K562 (cell line): ENCODE measurements at regions not wholly inside any gene's neighbourhood (a gene's known extent, or its start where the extent isn't known, plus 50 kb on each side); places are given as distances from the start of the nearest gene placed in this dataset.
A peak's percentile ranks its signal among the peaks of the same experiment; 100 is the strongest.

Source experiments
- CREB1 ChIP-seq, 2 experiments: sonication (generic) in 1 of 2; formaldehyde crosslinking in 1 of 2; IDR thresholded peaks; 2 replicates each; pipeline versions ENCODE4 v1.6.1 to v1.8.0; 2012 to 2022; ENCODE audit warnings: inconsistent platforms in 1 of 2, mild to moderate bottlenecking in 1 of 2, missing genetic modification reagents in 1 of 2, moderate library complexity in 1 of 2
- DIDO1 ChIP-seq: fragments of 450-650 bp; IDR thresholded peaks from 2 replicates; pipeline ENCODE4 v1.6.1; 2016; ENCODE audit warnings: low read depth, missing biosample characterization, missing genetic modification characterization
- EWSR1 ChIP-seq: fragments of 450-650 bp; IDR thresholded peaks from 2 replicates; pipeline ENCODE4 v1.6.1; 2018; ENCODE audit warnings: borderline replicate concordance, mild to moderate bottlenecking, low read depth, moderate library complexity; ENCODE audit not compliant: partially characterized antibody
- GTF2A2 ChIP-seq: IDR thresholded peaks from 2 replicates; pipeline ENCODE4 v1.6.1; 2016; ENCODE audit warnings: mild to moderate bottlenecking, missing genetic modification characterization, missing compliant biosample characterization
- HDAC2 ChIP-seq: fragments of 450-650 bp; IDR thresholded peaks from 2 replicates; pipeline ENCODE4 v1.6.1; 2016; ENCODE audit warnings: mild to moderate bottlenecking
- HDAC3 ChIP-seq: fragments of 450-650 bp; IDR thresholded peaks from 2 replicates; pipeline ENCODE4 v1.6.1; 2018; ENCODE audit warnings: borderline replicate concordance, mild to moderate bottlenecking, moderate library complexity; ENCODE audit not compliant: partially characterized antibody
- HNRNPH1 ChIP-seq: fragments of 200-400 bp; formaldehyde crosslinking; optimal IDR thresholded peaks from 2 replicates; pipeline ENCODE3; 2017; ENCODE audit warnings: low read depth, mild to moderate bottlenecking, low read length, moderate library complexity
- MAZ ChIP-seq, 2 experiments: fragments of 450-650 bp in 1 of 2; sonication (generic) in 1 of 2; formaldehyde crosslinking; IDR thresholded peaks in 1 of 2; conservative IDR thresholded peaks in 1 of 2; 2 replicates each; pipeline versions ENCODE4 v1.4.0 to v1.5.0; 2020; ENCODE audit warnings: mild to moderate bottlenecking in 1 of 2, missing genetic modification reagents in 1 of 2
- MEIS2 ChIP-seq: fragments of 450-650 bp; IDR thresholded peaks from 2 replicates; pipeline ENCODE4 v1.6.1; 2014; ENCODE audit warnings: mild to moderate bottlenecking; ENCODE audit not compliant: partially characterized antibody
- MYNN ChIP-seq, 2 experiments: sonication (generic); formaldehyde crosslinking in 1 of 2; IDR thresholded peaks; 2 replicates each; pipeline versions ENCODE4 v1.5.0 to v1.6.1; 2016 to 2020; ENCODE audit warnings: antibody characterized with exemption in 1 of 2, missing genetic modification reagents in 1 of 2
- NCOA2 ChIP-seq, 2 experiments: fragments of 450-650 bp; IDR thresholded peaks; 2 replicates each; pipeline ENCODE4 v1.6.1; 2018; ENCODE audit warnings: mild to moderate bottlenecking in 2 of 2, moderate library complexity in 1 of 2; ENCODE audit not compliant: partially characterized antibody in 2 of 2
- PKNOX1 ChIP-seq: fragments of 450-650 bp; IDR thresholded peaks from 2 replicates; pipeline ENCODE4 v1.6.1; 2016
- PML ChIP-seq: IDR thresholded peaks from 2 replicates; pipeline ENCODE4 v1.6.1; 2012; ENCODE audit warnings: low read length, inconsistent platforms
- POLR2G ChIP-seq: fragments of 200-400 bp; formaldehyde crosslinking; IDR thresholded peaks from 2 replicates; pipeline ENCODE4 v1.6.1; 2017; ENCODE audit warnings: low read depth, mild to moderate bottlenecking, antibody characterized with exemption, low read length, moderate library complexity
- RAD21 ChIP-seq, 2 experiments: fragments of 250-450 bp in 1 of 2; fragments of 450-650 bp in 1 of 2; sonication (Bioruptor Pico) in 1 of 2; formaldehyde crosslinking in 1 of 2; IDR thresholded peaks in 1 of 2; conservative IDR thresholded peaks in 1 of 2; 2 replicates each; pipeline versions ENCODE4 v1.4.0 to v1.8.0; 2020 to 2022; ENCODE audit warnings: mild to moderate bottlenecking in 2 of 2, moderate library complexity in 1 of 2
- SETDB1 ChIP-seq: IDR thresholded peaks from one replicate; pipeline ENCODE4 v1.6.1; 2012; ENCODE audit warnings: low read length, control low read depth, inconsistent platforms
- SMAD3 ChIP-seq: fragments of 450-650 bp; formaldehyde crosslinking; conservative IDR thresholded peaks from 2 replicates; pipeline ENCODE4 v1.4.0; 2020; ENCODE audit warnings: mild to moderate bottlenecking
- TAL1 ChIP-seq: fragments of 450-650 bp; IDR thresholded peaks from 2 replicates; pipeline ENCODE4 v1.6.1; 2016; ENCODE audit warnings: mild to moderate bottlenecking
- TCF15 ChIP-seq: fragments of 250-450 bp; sonication (Bioruptor Pico); IDR thresholded peaks from 2 replicates; pipeline ENCODE4 v1.8.0; 2022; ENCODE audit warnings: moderate library complexity, mild to moderate bottlenecking, inconsistent platforms
- U2AF1 ChIP-seq: fragments of 200-400 bp; formaldehyde crosslinking; optimal IDR thresholded peaks from 2 replicates; pipeline ENCODE3; 2017; ENCODE audit warnings: mild to moderate bottlenecking, low read depth, low read length, moderate library complexity
- ZFX ChIP-seq: sonication (generic); formaldehyde crosslinking; IDR thresholded peaks from 2 replicates; pipeline ENCODE4 v1.8.0; 2022; ENCODE audit warnings: mild to moderate bottlenecking, missing genetic modification reagents, moderate library complexity
- ZNF217 ChIP-seq: sonication (generic); formaldehyde crosslinking; IDR thresholded peaks from 2 replicates; pipeline ENCODE4 v1.8.0; 2022; ENCODE audit warnings: mild to moderate bottlenecking, missing genetic modification reagents
- ZNF274 ChIP-seq: IDR thresholded peaks from 2 replicates; pipeline ENCODE4 v1.6.1; 2011; ENCODE audit warnings: low read depth, mild to moderate bottlenecking, low read length, moderate library complexity, borderline replicate concordance
- ZNF41 ChIP-seq: fragments of 250-450 bp; sonication (Bioruptor Pico); conservative IDR thresholded peaks from 2 replicates; pipeline ENCODE4 v1.4.0; 2020; ENCODE audit warnings: mild to moderate bottlenecking
- ZNF583 ChIP-seq: fragments of 250-450 bp; sonication (Bioruptor Pico); IDR thresholded peaks from 2 replicates; pipeline ENCODE4 v1.4.0; 2020
- ZNF766 ChIP-seq: fragments of 200-800 bp; sonication (Bioruptor generic); conservative IDR thresholded peaks from 2 replicates; pipeline ENCODE4 v1.6.1; 2016; ENCODE audit warnings: missing genetic modification characterization, missing compliant biosample characterization
- ZNF79 ChIP-seq: fragments of 250-450 bp; sonication (Bioruptor Pico); IDR thresholded peaks from 2 replicates; pipeline ENCODE4 v1.4.0; 2020; ENCODE audit warnings: low read depth, mild to moderate bottlenecking, moderate library complexity
- TF ChIP-seq, protein P1 (sequence below), 3 experiments: IDR thresholded peaks in 2 of 3; conservative IDR thresholded peaks in 1 of 3; 2 replicates each; pipeline ENCODE4 v1.5.1; 2011 to 2012; ENCODE audit warnings: low read length in 3 of 3, mild to moderate bottlenecking in 3 of 3, control low read depth in 2 of 3, improper control_type of control experiment in 1 of 3, inconsistent platforms in 1 of 3, low read depth in 1 of 3, mixed read lengths in 1 of 3, moderate library complexity in 1 of 3; ENCODE audit not compliant: insufficient read depth in 2 of 3

- TF ChIP-seq, protein P1, sequence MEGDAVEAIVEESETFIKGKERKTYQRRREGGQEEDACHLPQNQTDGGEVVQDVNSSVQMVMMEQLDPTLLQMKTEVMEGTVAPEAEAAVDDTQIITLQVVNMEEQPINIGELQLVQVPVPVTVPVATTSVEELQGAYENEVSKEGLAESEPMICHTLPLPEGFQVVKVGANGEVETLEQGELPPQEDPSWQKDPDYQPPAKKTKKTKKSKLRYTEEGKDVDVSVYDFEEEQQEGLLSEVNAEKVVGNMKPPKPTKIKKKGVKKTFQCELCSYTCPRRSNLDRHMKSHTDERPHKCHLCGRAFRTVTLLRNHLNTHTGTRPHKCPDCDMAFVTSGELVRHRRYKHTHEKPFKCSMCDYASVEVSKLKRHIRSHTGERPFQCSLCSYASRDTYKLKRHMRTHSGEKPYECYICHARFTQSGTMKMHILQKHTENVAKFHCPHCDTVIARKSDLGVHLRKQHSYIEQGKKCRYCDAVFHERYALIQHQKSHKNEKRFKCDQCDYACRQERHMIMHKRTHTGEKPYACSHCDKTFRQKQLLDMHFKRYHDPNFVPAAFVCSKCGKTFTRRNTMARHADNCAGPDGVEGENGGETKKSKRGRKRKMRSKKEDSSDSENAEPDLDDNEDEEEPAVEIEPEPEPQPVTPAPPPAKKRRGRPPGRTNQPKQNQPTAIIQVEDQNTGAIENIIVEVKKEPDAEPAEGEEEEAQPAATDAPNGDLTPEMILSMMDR (IDR thresholded peaks at IDR 0.05 in 2 of 3, conservative IDR thresholded peaks at IDR 0.05 in 1 of 3; ENCODE audit: insufficient read depth in 2 of 3, low read depth in 1 of 3, low read length in 3 of 3): peak; percentile 73 to 86 (median 81)
- TF ChIP-seq EWSR1: no peak
- TF ChIP-seq TAL1: no peak
- TF ChIP-seq DIDO1 (tag): no peak
- TF ChIP-seq MYNN (IDR thresholded peaks at IDR 0.05): no peak
- no peak for TF ChIP-seq MYNN (CRISPR knock-in tag; IDR thresholded peaks at IDR 0.05)
- TF ChIP-seq SMAD3: no peak
- no peak for TF ChIP-seq HDAC3
- no peak for TF ChIP-seq HDAC2
- no peak for TF ChIP-seq ZNF766
- no peak for TF ChIP-seq TCF15 (CRISPR knock-in tag)
- TF ChIP-seq ZFX (CRISPR knock-in tag): peak; percentile 3; the same call in 1 of the 2 replicates
- TF ChIP-seq GTF2A2 (tag): no peak
- TF ChIP-seq PKNOX1: no peak
- no peak for TF ChIP-seq NCOA2 (IDR thresholded peaks at IDR 0.05; ENCODE audit: partially characterized antibody in 2 of 2)
- TF ChIP-seq ZNF274: no peak
- TF ChIP-seq U2AF1: no peak
- TF ChIP-seq ZNF583 (CRISPR knock-in tag): no peak
- TF ChIP-seq MAZ (CRISPR knock-in tag; conservative IDR thresholded peaks at IDR 0.05 in 1 of 2, IDR thresholded peaks at IDR 0.05 in 1 of 2): peak in 1 of 2 experiments; percentile 61; a peak in 1 of 4 replicates
- no peak for TF ChIP-seq HNRNPH1
- TF ChIP-seq CREB1 (IDR thresholded peaks at IDR 0.05): no peak
- no peak for TF ChIP-seq CREB1 (CRISPR knock-in tag; IDR thresholded peaks at IDR 0.05)
- TF ChIP-seq SETDB1: no peak
- TF ChIP-seq ZNF41: no peak
- no peak for TF ChIP-seq ZNF217 (CRISPR knock-in tag)
- TF ChIP-seq PML: no peak
- no peak for TF ChIP-seq MEIS2
- no peak for TF ChIP-seq ZNF79 (CRISPR knock-in tag)
- no peak for TF ChIP-seq POLR2G
- peak; percentile 96 to 97 for TF ChIP-seq RAD21 (CRISPR knock-in tag; conservative IDR thresholded peaks at IDR 0.05 in 1 of 2, IDR thresholded peaks at IDR 0.05 in 1 of 2)
Measured at GRCh38 chr6:28683945-28684538, 158.4 kb downstream of the GPX5 start (continued).
